Testis (tissue), 2 donors: ENCODE measurements at regions not wholly inside any gene's neighbourhood (a gene's known extent, or its start where the extent isn't known, plus 50 kb on each side); places are given as distances from the start of the nearest gene placed in this dataset.

Experiments
- POLR2A ChIP-seq: fragments of 450-650 bp; IDR thresholded peaks from one replicate; pipeline ENCODE4 v1.6.1; 2017; ENCODE audit warnings: antibody characterized with exemption, mild to moderate bottlenecking, moderate library complexity
- TF ChIP-seq, protein P1 (sequence below), 3 experiments: fragments of 450-650 bp in 2 of 3; fragments of 200-600 bp in 1 of 3; sonication (generic) in 1 of 3; IDR thresholded peaks; one replicate each; pipeline ENCODE4 v1.5.1; 2016 to 2019; ENCODE audit warnings: antibody characterized with exemption in 3 of 3, mild to moderate bottlenecking in 2 of 3, moderate library complexity in 1 of 3

DNA sequence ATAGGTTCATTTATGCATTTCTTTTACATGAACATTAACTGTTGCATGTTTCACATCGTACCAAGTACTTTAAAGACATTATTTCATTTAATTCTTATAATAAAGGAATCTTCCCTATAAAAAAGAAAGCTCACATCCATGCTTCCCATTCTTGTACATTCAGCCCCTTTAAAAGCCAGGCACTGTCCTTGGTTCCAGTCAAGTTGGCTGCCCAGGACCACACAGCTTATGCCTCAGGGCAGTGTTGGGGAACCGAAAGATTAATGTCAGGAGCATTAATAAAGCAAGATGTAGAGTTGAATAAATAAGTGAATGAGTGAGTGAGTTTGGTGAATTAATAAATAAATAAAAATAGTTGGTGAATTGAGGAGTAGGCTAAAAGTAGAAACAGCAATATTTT is 409.4 kb upstream of the DAB1 start:
- TF ChIP-seq, protein P1, sequence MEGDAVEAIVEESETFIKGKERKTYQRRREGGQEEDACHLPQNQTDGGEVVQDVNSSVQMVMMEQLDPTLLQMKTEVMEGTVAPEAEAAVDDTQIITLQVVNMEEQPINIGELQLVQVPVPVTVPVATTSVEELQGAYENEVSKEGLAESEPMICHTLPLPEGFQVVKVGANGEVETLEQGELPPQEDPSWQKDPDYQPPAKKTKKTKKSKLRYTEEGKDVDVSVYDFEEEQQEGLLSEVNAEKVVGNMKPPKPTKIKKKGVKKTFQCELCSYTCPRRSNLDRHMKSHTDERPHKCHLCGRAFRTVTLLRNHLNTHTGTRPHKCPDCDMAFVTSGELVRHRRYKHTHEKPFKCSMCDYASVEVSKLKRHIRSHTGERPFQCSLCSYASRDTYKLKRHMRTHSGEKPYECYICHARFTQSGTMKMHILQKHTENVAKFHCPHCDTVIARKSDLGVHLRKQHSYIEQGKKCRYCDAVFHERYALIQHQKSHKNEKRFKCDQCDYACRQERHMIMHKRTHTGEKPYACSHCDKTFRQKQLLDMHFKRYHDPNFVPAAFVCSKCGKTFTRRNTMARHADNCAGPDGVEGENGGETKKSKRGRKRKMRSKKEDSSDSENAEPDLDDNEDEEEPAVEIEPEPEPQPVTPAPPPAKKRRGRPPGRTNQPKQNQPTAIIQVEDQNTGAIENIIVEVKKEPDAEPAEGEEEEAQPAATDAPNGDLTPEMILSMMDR (IDR thresholded peaks at IDR 0.05), result no peak
- no peak for TF ChIP-seq POLR2A
